HG03139 (cell line): ENCODE measurements at regions not wholly inside any gene's neighbourhood (a gene's known extent, or its start where the extent isn't known, plus 50 kb on each side); places are given as distances from the start of the nearest gene placed in this dataset.
A peak's percentile ranks its signal among the peaks of the same experiment; 100 is the strongest.

Experiments used
- ATAC-seq: cut with Tn5 transposase; IDR thresholded peaks from one replicate; pipeline ENCODE4 v1.9.1; 2021; ENCODE audit not compliant: unreplicated experiment

DNA sequence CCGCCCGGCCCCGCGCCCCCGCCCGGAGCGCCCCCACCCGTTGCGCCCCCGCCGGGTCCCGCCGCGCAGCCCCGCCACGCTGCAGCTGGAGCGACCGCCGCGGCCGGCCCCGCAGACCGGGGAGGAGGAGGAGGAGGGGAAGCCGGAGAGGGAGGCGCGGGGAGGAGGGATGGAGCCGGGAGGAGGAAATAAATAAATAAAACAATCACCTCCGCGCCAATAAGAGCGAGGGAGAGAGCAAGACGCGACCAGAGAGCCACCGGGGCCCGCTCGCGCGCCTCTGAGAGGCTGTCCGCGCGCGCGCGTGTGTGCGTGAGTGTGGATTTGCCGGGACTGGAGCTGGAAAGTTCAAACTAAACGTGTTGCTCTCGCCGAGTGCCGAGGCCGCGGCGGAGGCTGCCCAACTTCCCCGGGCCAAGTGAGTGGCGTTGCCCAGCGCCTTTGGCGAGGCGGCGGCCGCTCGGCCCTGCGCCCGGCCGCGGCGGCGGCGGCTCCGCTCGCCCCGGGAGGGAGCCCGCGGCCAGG, 2184.4 kb upstream of the TENM3 start:
- peak; percentile 25 for ATAC-seq

DNA sequence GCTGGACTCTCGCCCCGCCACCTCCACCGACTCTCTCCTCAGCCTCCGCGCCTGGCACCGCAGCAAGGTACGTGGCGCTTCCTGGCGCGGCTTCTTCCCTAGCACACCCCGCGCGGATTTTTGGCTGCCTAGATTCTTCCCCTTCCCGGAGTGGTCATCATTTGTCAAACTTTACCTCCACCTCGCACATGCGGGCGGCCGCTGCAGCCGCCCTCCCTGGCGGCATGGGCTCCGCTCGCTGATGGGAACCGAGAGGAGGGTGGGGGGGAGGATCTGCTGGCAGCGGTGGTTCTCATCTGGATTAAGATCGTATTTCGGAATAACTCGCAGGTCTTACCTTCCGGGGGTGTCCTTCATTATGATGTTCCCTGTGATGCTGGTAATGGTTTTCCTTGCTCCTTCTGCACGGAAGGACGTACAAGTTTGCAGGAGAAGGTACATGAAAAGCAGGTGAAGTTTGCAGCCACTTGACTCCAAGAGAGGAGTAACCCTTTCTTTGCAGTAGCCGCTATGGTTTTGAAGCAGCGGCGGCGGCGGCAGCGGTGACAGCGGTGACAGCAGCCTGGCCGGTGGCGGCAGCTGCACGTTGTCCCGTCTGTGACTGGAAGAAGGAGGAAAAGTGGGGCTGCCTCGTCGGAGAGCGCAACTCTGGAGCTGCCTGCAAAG, 2183.9 kb upstream of the TENM3 start:
- ATAC-seq: peak; percentile 14

DNA sequence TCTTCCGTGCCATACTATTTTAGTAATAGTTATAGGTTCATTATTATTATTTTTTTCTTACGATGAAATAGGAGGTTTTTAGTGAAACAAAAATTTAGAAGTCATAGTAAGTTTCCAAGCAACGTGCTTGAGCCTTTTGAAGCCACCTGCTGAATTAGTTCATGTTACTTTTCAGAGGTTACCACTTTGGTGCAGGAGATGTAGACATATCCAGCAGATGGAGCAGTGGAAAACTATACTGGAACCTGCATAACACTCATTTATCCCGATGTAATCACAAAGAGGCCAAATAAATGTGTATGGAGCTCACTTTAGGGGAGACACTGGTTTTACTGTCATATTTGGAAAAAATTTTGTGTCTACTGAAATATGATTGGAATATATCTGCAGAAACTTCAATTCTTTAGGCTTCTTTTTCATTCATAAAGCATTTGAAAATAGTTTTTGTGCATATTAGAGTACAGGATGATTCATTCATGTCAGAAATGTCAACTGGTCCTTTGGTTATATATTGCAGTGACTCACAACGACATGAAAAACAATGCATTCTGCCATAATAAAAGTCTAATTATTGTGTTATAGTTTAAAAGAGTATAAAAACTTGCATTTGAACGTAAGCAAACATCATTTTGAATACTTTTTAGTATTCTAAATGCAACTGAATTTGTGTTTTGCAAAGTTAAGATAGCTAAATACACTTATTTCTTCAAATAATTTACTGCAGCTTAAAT, 2182.9 kb upstream of the TENM3 start:
- ATAC-seq: no peak

DNA sequence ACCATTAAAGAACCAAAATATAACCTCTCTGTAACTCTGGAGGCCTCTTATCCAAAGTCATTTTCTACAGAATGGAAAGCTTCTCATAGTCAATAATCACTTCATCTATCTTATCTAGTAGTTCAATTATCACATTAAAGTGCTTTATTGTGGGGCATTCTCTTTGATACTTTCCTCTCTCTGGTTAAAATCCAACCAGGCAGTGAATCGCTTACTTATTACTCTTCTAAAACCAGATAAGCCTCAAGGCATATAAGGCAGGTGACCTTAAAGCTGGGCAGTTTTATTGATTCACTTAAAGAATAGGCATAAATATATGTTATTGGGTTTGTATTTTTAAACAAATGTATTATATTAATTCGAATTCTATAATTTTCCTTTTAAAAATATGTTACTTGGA, 2162.1 kb upstream of the TENM3 start:
- no peak for ATAC-seq

DNA sequence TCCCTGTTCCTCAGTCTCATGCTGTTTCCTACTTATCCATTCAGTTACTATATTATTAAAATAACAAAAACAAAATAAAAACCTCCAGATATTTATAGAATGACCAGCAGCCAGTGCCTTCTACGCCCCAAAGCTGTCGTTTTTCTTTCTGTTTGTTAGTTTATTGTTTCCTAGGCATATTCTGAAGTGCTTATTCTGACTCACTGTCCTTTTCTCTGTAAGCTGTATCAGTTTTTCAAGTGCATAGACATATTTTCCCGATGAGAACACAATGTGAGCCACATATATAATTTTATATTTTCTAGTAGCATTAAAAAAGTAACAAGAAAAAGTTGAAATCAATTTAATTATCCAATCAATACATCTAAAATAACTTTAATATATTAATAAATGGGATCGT, 2158.6 kb upstream of the TENM3 start:
- no peak for ATAC-seq

DNA sequence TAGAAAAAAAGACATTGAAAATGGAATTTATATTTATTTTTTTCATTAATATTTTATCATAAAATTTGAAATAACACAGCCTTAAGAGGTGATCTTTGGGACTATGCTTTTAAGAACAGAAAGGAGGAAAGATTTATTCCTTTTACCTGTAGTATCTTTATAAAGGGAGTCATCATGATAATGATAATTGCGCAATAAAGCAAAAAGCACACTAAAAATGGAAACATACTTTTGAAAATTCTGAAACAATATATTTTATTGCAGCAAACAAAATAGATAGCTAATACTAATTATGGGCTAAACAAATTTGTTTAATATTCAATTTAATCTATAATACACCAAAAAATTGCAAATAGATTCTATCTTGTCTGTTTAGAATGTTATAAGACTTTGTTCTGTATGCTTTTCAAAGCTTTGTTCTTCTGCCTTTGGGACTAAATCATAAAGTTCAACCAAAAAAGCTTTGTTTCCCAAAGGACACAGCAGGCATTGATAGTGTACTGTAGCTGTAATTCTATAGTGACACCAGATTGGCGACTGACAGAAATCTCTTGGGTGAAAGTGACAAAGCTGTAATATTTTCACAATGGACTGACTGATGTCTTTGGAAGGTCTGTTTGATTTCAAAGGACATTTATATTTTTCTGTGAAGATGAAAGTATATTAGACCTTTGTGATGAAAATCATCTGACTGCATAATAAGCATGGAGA, 2156.6 kb upstream of the TENM3 start:
- ATAC-seq: no peak

DNA sequence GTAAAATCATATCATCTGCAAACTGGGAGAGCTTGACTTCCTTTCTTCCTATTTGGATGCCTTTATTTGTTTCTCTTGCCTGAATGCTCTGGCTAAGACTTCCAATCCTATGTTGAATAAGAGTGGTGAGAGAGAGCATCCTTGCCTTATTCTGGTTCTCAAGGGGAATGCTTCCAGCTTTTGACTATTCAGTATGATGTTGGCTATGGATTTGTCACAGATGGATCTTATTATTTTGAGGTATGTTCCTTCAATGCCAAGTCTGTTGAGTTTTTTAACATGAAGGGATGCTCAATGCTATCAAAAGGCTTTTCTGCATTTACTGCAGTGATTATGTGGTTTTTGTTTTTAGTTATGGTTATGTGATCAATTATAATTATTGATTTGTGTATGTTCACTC, 2144.6 kb upstream of the TENM3 start:
- no peak for ATAC-seq

GRCh38 chr4:180099957-180100356, 2143.2 kb upstream of the TENM3 start:
- no peak for ATAC-seq

- ATAC-seq: no peak
Observed at GRCh38 chr4:180100433-180101344, 2142.5 kb upstream of the TENM3 start.

GRCh38 chr4:180101348-180102083, 2141.7 kb upstream of the TENM3 start:
- no peak for ATAC-seq

DNA sequence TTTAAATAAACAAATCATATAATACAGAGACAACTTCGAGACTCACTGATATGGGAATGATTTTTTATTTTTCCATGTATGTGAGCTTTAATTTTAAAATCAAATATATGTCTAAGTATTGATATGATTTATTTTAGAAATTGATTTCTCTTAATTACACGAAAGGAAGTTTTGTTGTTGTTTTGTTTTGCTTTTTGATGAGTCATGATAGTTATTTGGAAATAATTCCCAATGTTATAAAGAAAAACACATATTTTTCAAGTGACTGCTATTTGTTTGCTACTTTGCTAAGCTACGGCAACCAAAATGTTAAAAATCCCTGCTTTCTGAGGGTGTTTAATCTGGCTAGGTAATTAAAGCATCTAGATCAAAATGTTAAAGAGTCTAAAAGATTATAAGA, 2139.4 kb upstream of the TENM3 start:
- ATAC-seq: no peak

GRCh38 chr4:180105362-180105761, 2137.8 kb upstream of the TENM3 start:
- no peak for ATAC-seq

- no peak for ATAC-seq
Observed at GRCh38 chr4:180106122-180106521, 2137.1 kb upstream of the TENM3 start.

- no peak for ATAC-seq
Observed at GRCh38 chr4:180106997-180107396, 2136.2 kb upstream of the TENM3 start.

DNA sequence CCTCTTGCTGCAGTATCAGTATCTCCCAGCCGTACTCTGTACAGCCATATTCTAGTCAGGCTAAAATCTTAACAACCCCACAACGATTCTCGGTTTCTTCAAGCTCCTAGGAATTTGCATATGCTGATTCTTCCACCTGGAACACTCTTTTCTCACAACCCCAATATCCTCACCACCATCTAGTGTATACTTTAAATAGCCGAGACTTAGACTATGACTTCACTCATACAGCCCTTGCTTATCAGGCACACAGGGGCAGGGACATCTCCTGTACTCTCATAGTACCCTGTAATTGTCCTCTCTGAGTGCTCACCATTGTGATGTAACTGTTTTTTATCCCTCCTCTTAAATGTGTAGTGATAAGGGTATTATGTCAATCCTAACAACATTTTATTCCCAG, 2126.4 kb upstream of the TENM3 start:
- no peak for ATAC-seq

DNA sequence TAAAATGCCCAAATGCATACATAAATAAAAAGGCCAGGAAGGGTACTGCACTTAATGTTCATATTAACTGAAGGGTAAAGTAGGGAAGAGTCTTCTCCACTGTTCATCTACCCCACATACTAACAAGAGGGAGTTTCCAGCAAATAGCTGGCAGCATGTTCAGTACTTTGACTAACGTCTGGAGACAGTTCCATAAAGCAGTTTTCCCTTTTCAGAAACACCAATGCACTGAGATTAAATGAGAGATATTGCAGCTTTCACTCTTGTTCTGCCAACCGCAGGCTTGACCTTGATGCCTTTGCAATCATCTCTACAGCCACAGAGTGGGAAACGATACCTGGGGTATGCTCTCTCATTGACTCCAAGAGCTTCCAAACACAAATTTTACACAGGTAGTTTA, 2123.1 kb upstream of the TENM3 start:
- no peak for ATAC-seq

GRCh38 chr4:180134091-180134866, 2108.9 kb upstream of the TENM3 start:
- peak; percentile 57 for ATAC-seq

- no peak for ATAC-seq
Observed at GRCh38 chr4:180141734-180142133, 2101.5 kb upstream of the TENM3 start.

DNA sequence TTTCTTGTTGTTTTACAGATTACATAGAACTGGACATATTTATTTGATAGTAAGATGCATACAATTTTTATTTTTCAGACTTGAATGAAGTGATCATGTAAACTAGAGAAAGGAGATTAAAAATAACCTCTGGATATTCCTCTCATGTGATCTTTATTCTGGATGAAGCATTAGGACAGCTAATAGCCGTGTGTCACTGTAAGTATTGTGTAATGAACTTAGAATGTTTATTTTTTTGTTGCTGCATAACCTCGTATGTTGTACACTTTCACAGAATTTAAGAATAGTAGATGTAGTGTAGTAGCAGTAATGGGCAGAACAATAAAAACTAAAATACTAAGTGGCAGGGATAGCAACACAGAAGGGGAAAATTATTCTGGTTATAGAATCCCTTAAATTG, 2094.5 kb upstream of the TENM3 start:
- no peak for ATAC-seq
